ENCODE measurements at regions not wholly inside any gene's neighbourhood (a gene's known extent, or its start where the extent isn't known, plus 50 kb on each side); places are given as distances from the start of the nearest gene placed in this dataset.

GRCh38 chr5:86075139-86075538, 542.6 kb upstream of the COX7C start:
- no peak overlapping the region for H3K27ac ChIP-seq (ENCODE audit: low read length)
- no peaks in the 10 kb centered on the region; the same call in 1 of the 2 replicates for H3K9me3 ChIP-seq (ENCODE audit: insufficient read depth, low read depth, low read length)
- no peak overlapping the region for H3K9ac ChIP-seq (ENCODE audit: low read depth, low read length)
- no peaks in the 10 kb centered on the region for H3K4me1 ChIP-seq (ENCODE audit: insufficient read depth, low read length)
- H3K4me3 ChIP-seq (ENCODE audit: low read length), result no peak overlapping the region
- no peaks in the 10 kb centered on the region for H3K36me3 ChIP-seq (ENCODE audit: insufficient read depth, low read depth, low read length)
- H3K27me3 ChIP-seq (ENCODE audit: insufficient read depth, low read length), result no peaks in the 10 kb centered on the region

GRCh38 chr5:86095092-86095491, 522.6 kb upstream of the COX7C start:
- Histone ChIP-seq H3K27me3 (ENCODE audit: insufficient read depth, low read length) (no peaks in the 10 kb centered on the region), H3K9ac (ENCODE audit: low read depth, low read length) (no peak overlapping the region), H3K27ac (ENCODE audit: low read length) (no peak overlapping the region), H3K4me3 (ENCODE audit: low read length) (no peak overlapping the region), H3K9me3 (ENCODE audit: insufficient read depth, low read depth, low read length) (no peaks in the 10 kb centered on the region), H3K36me3 (ENCODE audit: insufficient read depth, low read depth, low read length) (no peaks in the 10 kb centered on the region), H3K4me1 (ENCODE audit: insufficient read depth, low read length) (no peaks in the 10 kb centered on the region)

GRCh38 chr5:86101966-86102365, 515.8 kb upstream of the COX7C start:
- Histone ChIP-seq H3K9ac (ENCODE audit: low read depth, low read length) (no peak overlapping the region), H3K4me1 (ENCODE audit: insufficient read depth, low read length) (no peaks in the 10 kb centered on the region), H3K4me3 (ENCODE audit: low read length) (no peak overlapping the region), H3K36me3 (ENCODE audit: insufficient read depth, low read depth, low read length) (no peaks in the 10 kb centered on the region), H3K9me3 (ENCODE audit: insufficient read depth, low read depth, low read length) (no peaks in the 10 kb centered on the region), H3K27ac (ENCODE audit: low read length) (no peak overlapping the region), H3K27me3 (ENCODE audit: insufficient read depth, low read length) (no peaks in the 10 kb centered on the region)

- no peaks in the 10 kb centered on the region for H3K36me3 ChIP-seq (ENCODE audit: insufficient read depth, low read depth, low read length)
Measured at GRCh38 chr5:86108825-86109224, 508.9 kb upstream of the COX7C start.

GRCh38 chr5:86112249-86112648, 505.5 kb upstream of the COX7C start:
- no peaks in the 10 kb centered on the region for H3K27me3 ChIP-seq (ENCODE audit: insufficient read depth, low read length)
- H3K4me3 ChIP-seq (ENCODE audit: low read length), result no peak overlapping the region
- H3K36me3 ChIP-seq (ENCODE audit: insufficient read depth, low read depth, low read length), result no peaks in the 10 kb centered on the region
- no peak overlapping the region for H3K27ac ChIP-seq (ENCODE audit: low read length)
- H3K9ac ChIP-seq (ENCODE audit: low read depth, low read length), result no peak overlapping the region
- no peaks in the 10 kb centered on the region for H3K4me1 ChIP-seq (ENCODE audit: insufficient read depth, low read length)
- no peaks in the 10 kb centered on the region; the same call in 1 of the 2 replicates for H3K9me3 ChIP-seq (ENCODE audit: insufficient read depth, low read depth, low read length)

More at GRCh38 chr5:86108825-86109224, 508.9 kb upstream of the COX7C start:
- no peak overlapping the region for H3K27ac ChIP-seq (ENCODE audit: low read length)
- no peak overlapping the region for H3K9ac ChIP-seq (ENCODE audit: low read depth, low read length)
- H3K27me3 ChIP-seq (ENCODE audit: insufficient read depth, low read length), result no peaks in the 10 kb centered on the region
- H3K9me3 ChIP-seq (ENCODE audit: insufficient read depth, low read depth, low read length), result no peaks in the 10 kb centered on the region; the same call in 1 of the 2 replicates
- H3K4me1 ChIP-seq (ENCODE audit: insufficient read depth, low read length), result no peaks in the 10 kb centered on the region
- H3K4me3 ChIP-seq (ENCODE audit: low read length), result no peak overlapping the region

- no peak overlapping the region for H3K4me3 ChIP-seq (ENCODE audit: low read length)
- H3K9ac ChIP-seq (ENCODE audit: low read depth, low read length), result no peak overlapping the region
- H3K27ac ChIP-seq (ENCODE audit: low read length), result no peak overlapping the region
- no peaks in the 10 kb centered on the region for H3K4me1 ChIP-seq (ENCODE audit: insufficient read depth, low read length)
- H3K9me3 ChIP-seq (ENCODE audit: insufficient read depth, low read depth, low read length), result no peaks in the 10 kb centered on the region; the same call in 1 of the 2 replicates
- H3K36me3 ChIP-seq (ENCODE audit: insufficient read depth, low read depth, low read length), result no peaks in the 10 kb centered on the region
- H3K27me3 ChIP-seq (ENCODE audit: insufficient read depth, low read length), result no peaks in the 10 kb centered on the region
Measured at GRCh38 chr5:86115164-86115563, 502.6 kb upstream of the COX7C start.

GRCh38 chr5:86118542-86118941, 499.2 kb upstream of the COX7C start:
- Histone ChIP-seq H3K9ac (ENCODE audit: low read depth, low read length) (no peak overlapping the region), H3K36me3 (ENCODE audit: insufficient read depth, low read depth, low read length) (no peaks in the 10 kb centered on the region), H3K27me3 (ENCODE audit: insufficient read depth, low read length) (no peaks in the 10 kb centered on the region), H3K4me1 (ENCODE audit: insufficient read depth, low read length) (no peaks in the 10 kb centered on the region), H3K27ac (ENCODE audit: low read length) (no peak overlapping the region), H3K4me3 (ENCODE audit: low read length) (no peak overlapping the region), H3K9me3 (ENCODE audit: insufficient read depth, low read depth, low read length) (no peaks in the 10 kb centered on the region)

GRCh38 chr5:86124333-86124732, 493.4 kb upstream of the COX7C start:
- H3K27ac ChIP-seq (ENCODE audit: low read length), result no peak overlapping the region

GRCh38 chr5:86125731-86126601, 491.8 kb upstream of the COX7C start:
- no peaks in the 10 kb centered on the region for H3K9me3 ChIP-seq (ENCODE audit: insufficient read depth, low read depth, low read length)
- H3K9ac ChIP-seq (ENCODE audit: low read depth, low read length), result no peak overlapping the region
- H3K27me3 ChIP-seq (ENCODE audit: insufficient read depth, low read length), result no peaks in the 10 kb centered on the region
- H3K36me3 ChIP-seq (ENCODE audit: insufficient read depth, low read depth, low read length), result no peaks in the 10 kb centered on the region
- H3K4me3 ChIP-seq (ENCODE audit: low read length), result no peak overlapping the region
- H3K4me1 ChIP-seq (ENCODE audit: insufficient read depth, low read length), result no peaks in the 10 kb centered on the region
- H3K27ac ChIP-seq (ENCODE audit: low read length), result no peak overlapping the region

More at GRCh38 chr5:86124333-86124732, 493.4 kb upstream of the COX7C start:
- Histone ChIP-seq H3K4me3 (ENCODE audit: low read length) (no peak overlapping the region), H3K27me3 (ENCODE audit: insufficient read depth, low read length) (no peaks in the 10 kb centered on the region), H3K9me3 (ENCODE audit: insufficient read depth, low read depth, low read length) (no peaks in the 10 kb centered on the region), H3K36me3 (ENCODE audit: insufficient read depth, low read depth, low read length) (no peaks in the 10 kb centered on the region), H3K4me1 (ENCODE audit: insufficient read depth, low read length) (no peaks in the 10 kb centered on the region), H3K9ac (ENCODE audit: low read depth, low read length) (no peak overlapping the region)

- no peaks in the 10 kb centered on the region for H3K36me3 ChIP-seq (ENCODE audit: insufficient read depth, low read depth, low read length)
- no peaks in the 10 kb centered on the region for H3K9me3 ChIP-seq (ENCODE audit: insufficient read depth, low read depth, low read length)
- H3K27me3 ChIP-seq (ENCODE audit: insufficient read depth, low read length), result no peaks in the 10 kb centered on the region
- no peak overlapping the region for H3K4me3 ChIP-seq (ENCODE audit: low read length)
- H3K27ac ChIP-seq (ENCODE audit: low read length), result no peak overlapping the region
- H3K4me1 ChIP-seq (ENCODE audit: insufficient read depth, low read length), result no peaks in the 10 kb centered on the region
- no peak overlapping the region for H3K9ac ChIP-seq (ENCODE audit: low read depth, low read length)
Measured at GRCh38 chr5:86127696-86128095, 490.0 kb upstream of the COX7C start.

- H3K27ac ChIP-seq (ENCODE audit: low read length), result no peak overlapping the region
- H3K9ac ChIP-seq (ENCODE audit: low read depth, low read length), result no peak overlapping the region
- no peaks in the 10 kb centered on the region for H3K4me1 ChIP-seq (ENCODE audit: insufficient read depth, low read length)
- no peak overlapping the region for H3K4me3 ChIP-seq (ENCODE audit: low read length)
- H3K27me3 ChIP-seq (ENCODE audit: insufficient read depth, low read length), result no peaks in the 10 kb centered on the region
- H3K36me3 ChIP-seq (ENCODE audit: insufficient read depth, low read depth, low read length), result no peaks in the 10 kb centered on the region
- H3K9me3 ChIP-seq (ENCODE audit: insufficient read depth, low read depth, low read length), result no peaks in the 10 kb centered on the region
Measured at GRCh38 chr5:86129009-86129408, 488.7 kb upstream of the COX7C start.

GRCh38 chr5:86137297-86137696, 480.4 kb upstream of the COX7C start:
- Histone ChIP-seq H3K4me1 (ENCODE audit: insufficient read depth, low read length) (no peaks in the 10 kb centered on the region), H3K4me3 (ENCODE audit: low read length) (no peak overlapping the region), H3K27me3 (ENCODE audit: insufficient read depth, low read length) (no peaks in the 10 kb centered on the region), H3K9ac (ENCODE audit: low read depth, low read length) (no peak overlapping the region), H3K27ac (ENCODE audit: low read length) (no peak overlapping the region), H3K9me3 (ENCODE audit: insufficient read depth, low read depth, low read length) (no peaks in the 10 kb centered on the region), H3K36me3 (ENCODE audit: insufficient read depth, low read depth, low read length) (no peaks in the 10 kb centered on the region)
